ENCODE measurements at regions not wholly inside any gene's neighbourhood (a gene's known extent, or its start where the extent isn't known, plus 50 kb on each side); places are given as distances from the start of the nearest gene placed in this dataset.
A peak's percentile ranks its signal among the peaks of the same experiment; 100 is the strongest.

GRCh38 chr9:129486756-129487657 is 133.9 kb downstream of the C9orf50 start:
- no peak for DNase-seq

- no peak for DNase-seq
Observed at GRCh38 chr9:129485145-129485774, 135.6 kb downstream of the C9orf50 start.

GRCh38 chr9:129484352-129485000 is 136.4 kb downstream of the C9orf50 start:
- no peak for DNase-seq

DNA sequence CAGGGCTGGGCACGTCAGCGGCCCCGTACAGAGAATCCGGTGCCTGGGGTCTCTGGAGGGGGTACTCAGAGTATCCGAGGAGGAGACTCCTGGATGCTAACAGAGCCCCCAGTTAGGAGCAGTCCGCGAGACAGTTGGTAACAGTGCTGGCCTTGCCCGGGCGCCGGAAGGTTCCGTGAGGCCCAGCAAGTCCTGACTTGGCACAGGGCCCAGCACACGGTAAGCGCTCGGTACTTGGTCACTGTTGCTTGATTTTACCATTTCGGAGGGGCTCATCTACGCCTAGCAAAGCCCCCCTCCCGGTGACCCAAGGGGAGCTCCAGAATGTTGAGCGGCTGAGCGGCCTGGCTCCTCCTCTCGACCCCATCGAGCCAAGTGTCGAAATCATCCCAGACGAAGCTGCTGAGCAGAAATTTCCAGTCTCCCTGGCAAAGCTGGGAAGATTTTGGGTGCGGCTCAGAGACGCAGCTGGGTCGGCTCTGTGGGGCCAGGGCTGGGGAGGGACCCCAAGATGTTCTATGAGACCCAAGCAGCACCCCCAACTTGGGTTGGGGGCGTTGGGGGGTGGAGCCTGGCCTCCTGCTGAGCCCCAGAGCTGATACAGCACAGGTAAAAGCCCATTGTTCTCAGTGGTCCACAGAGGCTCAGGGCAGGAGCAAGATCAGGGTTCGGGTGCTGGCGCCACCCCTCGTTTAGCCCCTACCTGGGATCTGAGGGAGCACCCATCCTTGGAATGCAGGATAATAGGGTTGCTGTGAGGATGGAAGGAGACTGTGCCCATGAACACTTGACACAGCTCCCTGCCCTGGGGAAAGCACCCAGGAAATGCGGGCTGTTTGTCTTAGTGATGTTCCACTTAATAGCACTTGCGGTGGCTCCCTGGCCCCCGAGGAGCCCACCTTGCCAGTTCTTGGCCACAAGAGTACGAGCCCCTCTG is 137.2 kb downstream of the C9orf50 start:
- DNase-seq, result no peak

DNA sequence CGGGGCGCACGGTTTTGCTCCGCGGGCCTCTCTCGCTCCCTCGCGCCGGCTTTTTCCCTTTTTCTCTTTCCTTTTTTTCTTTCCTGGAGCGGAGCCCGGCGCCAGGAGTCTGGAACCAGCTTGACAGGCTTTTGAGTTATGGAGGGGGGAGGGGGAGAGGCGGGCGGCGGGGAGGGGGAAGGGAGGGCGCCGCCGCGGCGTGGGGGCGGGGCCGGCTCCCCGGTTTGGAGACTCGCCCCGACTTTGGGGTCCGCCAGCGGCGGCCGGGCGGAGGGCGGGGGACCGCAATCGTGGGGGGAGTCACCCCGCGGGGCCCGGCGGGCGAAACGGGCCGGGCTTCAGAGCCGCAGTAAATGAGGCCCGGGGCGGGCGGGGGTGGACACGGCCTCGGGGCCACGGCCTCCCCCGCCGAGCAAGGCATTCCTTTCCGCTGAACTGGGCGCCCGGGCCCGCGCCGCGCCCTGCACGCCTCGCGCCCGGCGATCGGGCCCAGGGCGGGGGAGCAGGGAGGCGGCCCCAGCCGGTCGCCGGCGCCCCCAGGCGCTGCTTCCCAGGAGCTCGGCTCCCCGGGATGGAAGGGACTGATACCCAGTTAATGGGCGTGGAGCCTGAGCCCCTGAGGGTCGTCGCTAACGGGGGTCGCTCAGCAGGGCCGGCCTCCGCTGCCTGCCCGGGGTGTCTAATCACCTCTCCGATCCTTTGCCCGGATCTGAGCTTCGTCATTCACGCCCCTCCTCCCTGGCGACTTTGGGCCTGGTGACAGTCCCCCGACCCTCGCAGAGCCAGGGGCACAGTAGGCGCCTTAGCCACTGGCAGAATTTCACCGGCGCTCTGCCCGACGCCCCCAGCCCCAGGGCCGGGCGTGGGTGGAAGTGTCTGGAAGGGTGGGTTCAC is 138.1 kb downstream of the C9orf50 start:
- peak; percentile 46 for DNase-seq

GRCh38 chr9:129481810-129482511 is 138.9 kb downstream of the C9orf50 start:
- no peak for DNase-seq

GRCh38 chr9:129481424-129481809 is 139.5 kb downstream of the C9orf50 start:
- no peak for DNase-seq

DNA sequence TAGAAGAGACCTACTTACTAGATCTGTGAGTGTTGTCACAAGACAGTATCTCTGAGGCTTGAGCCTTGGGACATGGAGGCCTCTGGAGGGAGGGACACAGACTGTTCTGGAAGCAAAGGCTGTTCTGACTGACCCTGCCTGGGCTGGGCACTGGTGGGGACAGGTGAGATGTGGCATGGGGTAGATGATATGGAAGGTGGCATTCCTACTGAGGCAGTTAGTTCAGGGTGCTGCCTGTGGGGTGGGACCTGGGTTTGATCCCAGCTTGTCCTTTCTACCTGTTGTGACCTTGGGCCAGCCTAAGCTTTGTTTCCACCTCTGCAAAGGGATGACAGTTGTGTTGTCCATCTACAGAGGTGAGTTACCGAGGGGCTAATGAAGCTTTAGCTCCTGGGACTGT is 140.2 kb downstream of the C9orf50 start:
- no peak for DNase-seq

- DNase-seq, result no peak
Observed at GRCh38 chr9:129480227-129480626, 140.7 kb downstream of the C9orf50 start.

DNA sequence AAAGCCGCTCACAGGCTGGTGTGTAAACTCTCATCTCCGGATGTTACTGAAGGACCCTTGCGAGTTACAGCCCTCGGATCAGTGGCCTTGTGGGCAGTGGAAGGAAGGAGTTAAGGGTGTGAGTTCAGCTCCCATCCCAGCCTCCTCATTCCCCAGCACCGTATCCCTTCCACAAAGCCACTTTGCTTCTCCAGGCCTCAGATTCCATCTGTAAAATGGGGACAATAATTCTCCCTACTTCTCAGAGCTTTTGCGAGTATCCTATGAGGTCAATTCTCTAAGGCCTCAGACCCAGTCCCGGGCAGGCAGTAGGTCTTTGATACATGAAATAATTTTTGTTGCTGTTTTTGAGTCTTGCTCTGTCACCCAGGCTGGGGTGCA is 141.3 kb downstream of the C9orf50 start:
- DNase-seq, result no peak

DNA sequence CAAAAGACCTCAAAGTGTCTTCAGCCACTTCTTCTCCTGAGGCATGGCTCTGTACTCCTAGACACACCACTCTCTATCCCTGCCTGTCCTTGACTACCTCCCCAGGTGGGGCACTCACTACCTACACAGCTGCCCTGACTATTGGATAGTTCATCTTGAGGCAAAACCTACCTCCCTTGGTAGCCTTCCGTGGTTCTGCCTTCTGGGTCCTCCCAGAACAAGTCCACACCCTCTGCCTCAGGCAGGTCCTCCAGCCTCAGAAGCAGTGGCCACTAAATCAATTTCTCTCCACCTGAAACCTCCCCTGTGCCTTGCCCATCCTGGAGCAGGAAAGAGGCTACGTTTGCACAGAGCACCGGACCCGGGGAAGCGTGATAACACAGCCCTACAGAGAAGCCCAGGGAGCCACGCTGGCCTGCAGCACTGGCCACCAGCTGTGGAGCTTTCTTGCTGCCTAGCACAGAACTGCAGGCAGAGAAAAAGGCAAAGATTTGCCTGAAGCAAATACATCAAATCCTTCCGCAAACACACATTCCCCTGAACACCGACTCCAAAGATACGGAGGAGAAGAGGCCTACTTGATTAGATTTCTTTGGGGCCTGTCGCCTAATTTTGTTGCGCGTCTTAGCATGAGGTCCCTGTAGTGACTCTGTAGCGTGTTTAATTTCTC is 141.8 kb downstream of the C9orf50 start:
- DNase-seq, result no peak

- DNase-seq, result no peak
Observed at GRCh38 chr9:129478461-129478860, 142.4 kb downstream of the C9orf50 start.

DNA sequence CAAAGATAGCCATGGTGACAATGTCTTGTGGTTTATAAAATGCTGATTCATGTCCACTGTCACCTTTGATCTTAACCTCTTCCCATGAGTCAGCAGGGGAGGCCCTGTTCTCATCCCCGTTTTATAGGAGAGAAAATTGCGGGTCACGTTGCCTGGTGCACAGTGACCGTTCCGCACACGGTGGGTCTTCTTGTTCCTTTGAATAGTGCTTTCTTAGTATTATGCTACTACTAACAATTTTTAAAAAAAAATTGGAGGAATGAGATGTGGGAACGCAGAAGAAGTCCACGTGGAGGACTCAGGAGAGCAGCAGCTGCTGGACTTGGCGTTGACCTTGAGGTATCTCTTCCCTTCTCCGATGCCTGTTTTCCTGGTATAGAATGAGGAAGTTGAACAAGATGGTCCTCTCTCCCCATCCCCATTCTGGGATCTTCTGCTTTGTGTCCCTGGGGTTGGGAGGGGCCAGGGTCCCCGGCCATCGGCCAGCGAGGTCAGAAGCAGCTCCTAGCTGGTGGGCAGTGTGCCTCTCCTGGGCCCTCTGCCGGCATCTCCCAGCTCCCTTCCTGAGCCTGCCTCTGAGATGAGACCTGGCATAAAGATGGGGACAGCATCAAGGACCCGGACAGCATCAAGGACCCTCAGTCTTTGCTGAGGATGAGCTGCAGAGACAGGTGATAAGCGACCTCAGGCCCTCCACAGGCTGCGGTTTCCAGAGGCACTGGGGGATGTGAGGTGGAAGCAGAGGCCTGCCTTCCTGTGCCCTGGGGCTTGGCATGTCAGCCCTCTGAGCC is 143.9 kb downstream of the C9orf50 start:
- no peak for DNase-seq

- DNase-seq, result no peak
Observed at GRCh38 chr9:129474740-129475404, 146.0 kb downstream of the C9orf50 start.

DNA sequence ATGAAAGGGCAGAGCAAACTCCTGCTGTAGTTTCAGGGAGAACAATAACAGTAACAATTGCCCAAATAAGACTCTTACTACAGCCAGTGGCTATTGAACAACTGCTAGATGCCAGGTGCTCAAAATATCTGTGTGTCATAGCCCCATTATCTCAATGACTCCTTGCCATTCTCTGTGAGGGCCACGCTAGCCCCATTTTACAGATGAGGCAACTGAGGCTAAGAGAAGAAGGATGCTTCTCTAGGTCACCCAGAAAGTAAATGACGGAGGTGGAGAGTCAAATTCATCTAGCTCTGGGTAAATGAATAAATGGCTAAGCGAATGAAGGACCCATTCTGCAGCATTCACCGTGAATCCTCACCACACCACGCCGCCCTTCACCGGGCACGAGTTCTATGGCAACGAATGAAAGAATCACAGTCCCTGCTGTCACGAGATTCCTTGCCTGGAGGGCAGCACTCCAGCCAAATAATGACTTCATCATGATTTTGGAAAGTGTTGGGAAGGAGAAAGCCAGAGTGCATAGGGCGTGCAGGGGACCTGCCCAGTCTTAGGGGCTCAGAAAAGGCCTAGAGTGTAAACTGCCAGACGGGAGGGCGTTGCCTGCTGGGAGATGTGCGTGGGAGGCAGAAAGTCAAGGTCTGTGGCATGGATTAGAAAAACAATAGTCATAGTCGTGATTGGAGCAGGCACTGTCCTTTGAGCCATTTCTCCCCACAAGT is 147.2 kb downstream of the C9orf50 start:
- no peak for DNase-seq

- DNase-seq, result no peak
Observed at GRCh38 chr9:129472651-129473102, 148.2 kb downstream of the C9orf50 start.

GRCh38 chr9:129471201-129472019 is 149.5 kb downstream of the C9orf50 start:
- DNase-seq, result no peak
